Astrocyte (in vitro differentiated cells and primary cell): ENCODE measurements at regions not wholly inside any gene's neighbourhood (a gene's known extent, or its start where the extent isn't known, plus 50 kb on each side); places are given as distances from the start of the nearest gene placed in this dataset.

Experiments
- DNase-seq: peaks from one replicate; pipeline ENCODE4 v3.0.0-alpha.2; 2010; ENCODE audit warnings: low read depth
- FAIRE-seq: peaks from 2 replicates; lab custom pipeline; 2011; peaks lifted over from hg19 to GRCh38; lab: Jason Lieb, UNC
- H2AFZ ChIP-seq: 2 replicates; pipeline ENCODE4 v1.6.0; 2012; ENCODE audit warnings: low read depth, low read length, inconsistent platforms
- H3K27ac ChIP-seq: 2 replicates; pipeline ENCODE4 v1.5.1; 2011; ENCODE audit warnings: low read depth, low read length, inconsistent platforms
- H3K27me3 ChIP-seq: 2 replicates; pipeline ENCODE4 v1.6.0; 2011; ENCODE audit warnings: low read length, inconsistent platforms; ENCODE audit not compliant: insufficient read depth
- H3K36me3 ChIP-seq: 2 replicates; pipeline ENCODE4 v1.5.1; 2011; ENCODE audit warnings: low read length, inconsistent platforms; ENCODE audit not compliant: insufficient read depth
- H3K4me1 ChIP-seq: 2 replicates; pipeline ENCODE4 v1.5.1; 2011; ENCODE audit warnings: low read length, inconsistent platforms; ENCODE audit not compliant: insufficient read depth
- H3K4me2 ChIP-seq: 2 replicates; pipeline ENCODE4 v1.6.0; 2012; ENCODE audit warnings: low read length, inconsistent platforms
- H3K4me3 ChIP-seq: 2 replicates; pipeline ENCODE4 v1.5.1; 2011; ENCODE audit warnings: low read depth, mild to moderate bottlenecking, low read length, inconsistent platforms; ENCODE audit not compliant: insufficient read depth
- H3K79me2 ChIP-seq: 2 replicates; pipeline ENCODE4 v1.6.0; 2012; ENCODE audit warnings: mild to moderate bottlenecking, low read length, inconsistent platforms; ENCODE audit not compliant: insufficient read depth
- H3K9ac ChIP-seq: 2 replicates; pipeline ENCODE4 v1.6.0; 2012; ENCODE audit warnings: mild to moderate bottlenecking, low read length, inconsistent platforms
- H3K9me3 ChIP-seq: 2 replicates; pipeline ENCODE4 v1.5.1; 2012; ENCODE audit warnings: low read depth, mild to moderate bottlenecking, low read length, inconsistent platforms; ENCODE audit not compliant: insufficient read depth
- H4K20me1 ChIP-seq: 2 replicates; pipeline ENCODE4 v1.6.0; 2012; ENCODE audit warnings: low read length, inconsistent platforms; ENCODE audit not compliant: insufficient read depth
- H3K27ac Mint-ChIP-seq: one replicate; pipeline ENCODE4 v1.8.0; 2021; ENCODE audit warnings: mild to moderate bottlenecking, mixed read lengths; ENCODE audit not compliant: unreplicated experiment
- H3K27me3 Mint-ChIP-seq: one replicate; pipeline ENCODE4 v1.8.0; 2021; ENCODE audit warnings: low read depth, mixed read lengths; ENCODE audit not compliant: unreplicated experiment
- H3K36me3 Mint-ChIP-seq: one replicate; pipeline ENCODE4 v1.8.0; 2021; ENCODE audit warnings: low read depth, mixed read lengths; ENCODE audit not compliant: unreplicated experiment
- H3K4me1 Mint-ChIP-seq: one replicate; pipeline ENCODE4 v1.8.0; 2021; ENCODE audit warnings: low read depth, mixed read lengths; ENCODE audit not compliant: unreplicated experiment
- H3K4me3 Mint-ChIP-seq: one replicate; pipeline ENCODE4 v1.8.0; 2021; ENCODE audit warnings: mild to moderate bottlenecking, moderate library complexity, mixed read lengths; ENCODE audit not compliant: unreplicated experiment
- H3K9me3 Mint-ChIP-seq: one replicate; pipeline ENCODE4 v1.8.0; 2021; ENCODE audit warnings: mild to moderate bottlenecking, mixed read lengths; ENCODE audit not compliant: unreplicated experiment
- EZH2 ChIP-seq: IDR thresholded peaks from 2 replicates; pipeline ENCODE4 v1.6.1; 2012; ENCODE audit warnings: mild to moderate bottlenecking, low read length, inconsistent platforms; ENCODE audit not compliant: insufficient read depth
- TF ChIP-seq, protein P1 (sequence below): IDR thresholded peaks from 2 replicates; pipeline ENCODE4 v1.5.1; 2011; ENCODE audit warnings: low read depth, mild to moderate bottlenecking, inconsistent platforms, low read length, moderate library complexity; ENCODE audit not compliant: insufficient read depth

DNA sequence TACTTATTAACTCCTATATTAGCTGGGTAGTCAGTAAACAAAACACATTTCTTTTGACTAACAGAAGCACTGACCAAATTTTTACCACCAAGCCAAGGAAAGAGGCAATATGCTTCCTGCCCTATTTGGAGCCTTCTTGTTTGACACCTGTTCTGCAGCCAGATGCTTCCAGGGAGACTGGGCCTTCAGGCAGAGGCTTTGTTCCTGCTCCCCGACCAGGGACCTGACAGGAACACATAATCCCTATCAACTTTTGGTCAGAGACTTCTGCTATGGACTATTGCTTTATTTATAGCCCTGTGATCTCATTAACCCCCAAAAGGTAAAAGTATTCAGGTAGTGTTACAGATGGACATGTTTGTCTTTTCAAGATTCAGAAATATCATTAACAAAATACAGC is 541.3 kb downstream of the NTRK3 start:
- TF ChIP-seq, protein P1, sequence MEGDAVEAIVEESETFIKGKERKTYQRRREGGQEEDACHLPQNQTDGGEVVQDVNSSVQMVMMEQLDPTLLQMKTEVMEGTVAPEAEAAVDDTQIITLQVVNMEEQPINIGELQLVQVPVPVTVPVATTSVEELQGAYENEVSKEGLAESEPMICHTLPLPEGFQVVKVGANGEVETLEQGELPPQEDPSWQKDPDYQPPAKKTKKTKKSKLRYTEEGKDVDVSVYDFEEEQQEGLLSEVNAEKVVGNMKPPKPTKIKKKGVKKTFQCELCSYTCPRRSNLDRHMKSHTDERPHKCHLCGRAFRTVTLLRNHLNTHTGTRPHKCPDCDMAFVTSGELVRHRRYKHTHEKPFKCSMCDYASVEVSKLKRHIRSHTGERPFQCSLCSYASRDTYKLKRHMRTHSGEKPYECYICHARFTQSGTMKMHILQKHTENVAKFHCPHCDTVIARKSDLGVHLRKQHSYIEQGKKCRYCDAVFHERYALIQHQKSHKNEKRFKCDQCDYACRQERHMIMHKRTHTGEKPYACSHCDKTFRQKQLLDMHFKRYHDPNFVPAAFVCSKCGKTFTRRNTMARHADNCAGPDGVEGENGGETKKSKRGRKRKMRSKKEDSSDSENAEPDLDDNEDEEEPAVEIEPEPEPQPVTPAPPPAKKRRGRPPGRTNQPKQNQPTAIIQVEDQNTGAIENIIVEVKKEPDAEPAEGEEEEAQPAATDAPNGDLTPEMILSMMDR: no peak
- TF ChIP-seq EZH2: no peak
- no peak overlapping the region for H3K27ac Mint-ChIP-seq
- no peaks in the 10 kb centered on the region for H3K9me3 Mint-ChIP-seq
- Histone ChIP-seq H4K20me1 (no peaks in the 10 kb centered on the region), H3K9me3 (no peaks in the 10 kb centered on the region), H3K4me1 (peaks cover under 1% of the 10 kb centered on the region), H3K27ac (no peak overlapping the region), H3K4me3 (no peak overlapping the region), H3K79me2 (no peaks in the 10 kb centered on the region), H3K4me2 (no peak overlapping the region), H3K27me3 (no peaks in the 10 kb centered on the region), H3K9ac (no peak overlapping the region), H2AFZ (no peak overlapping the region), H3K36me3 (no peaks in the 10 kb centered on the region)
- H3K4me3 Mint-ChIP-seq: no peak overlapping the region
- H3K4me1 Mint-ChIP-seq: peaks cover 5% of the 10 kb centered on the region
- FAIRE-seq (no peak), DNase-seq (no peak)
- H3K36me3 Mint-ChIP-seq: no peaks in the 10 kb centered on the region
- H3K27me3 Mint-ChIP-seq: peaks cover 8% of the 10 kb centered on the region

DNA sequence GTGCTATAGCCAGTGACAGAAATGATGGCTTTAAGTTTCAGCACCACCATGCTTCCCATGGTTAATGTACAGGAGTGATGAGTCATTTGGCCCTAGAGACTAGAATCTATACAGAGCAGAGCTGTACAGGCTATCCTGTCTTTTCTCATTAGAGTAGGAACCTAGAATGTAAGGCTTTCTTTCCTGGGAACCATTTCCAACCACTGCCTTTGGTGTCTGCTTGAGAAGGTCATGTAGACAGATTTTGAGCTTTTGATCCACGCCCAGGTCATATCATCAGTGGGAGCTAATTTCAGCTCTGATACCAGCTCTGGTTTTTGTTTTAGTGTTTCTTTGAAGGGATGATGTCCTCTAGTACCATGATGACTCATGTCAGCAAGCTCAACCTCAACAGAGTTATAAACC is 543.1 kb downstream of the NTRK3 start:
- H3K27me3 Mint-ChIP-seq: peaks cover 6% of the 10 kb centered on the region

DNA sequence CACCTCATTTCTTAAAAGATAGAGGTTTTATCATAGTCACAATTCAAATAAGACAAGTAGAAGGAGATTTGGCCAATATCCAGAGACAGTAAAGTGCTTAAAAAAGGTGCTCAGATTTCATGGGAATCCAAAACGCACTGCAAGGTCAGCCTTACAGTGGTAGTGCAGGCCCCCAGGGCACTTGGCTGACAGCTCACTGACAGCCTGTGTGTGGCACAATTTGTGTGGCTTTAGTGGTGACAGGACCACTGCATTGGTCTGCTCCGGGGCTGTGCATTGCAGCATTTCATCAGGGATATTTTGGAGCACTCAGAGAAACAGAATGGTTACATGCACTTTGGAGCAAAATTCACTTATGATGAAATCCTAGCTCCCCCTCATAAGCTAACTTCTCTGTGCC is 544.3 kb downstream of the NTRK3 start:
- DNase-seq (no peak), FAIRE-seq (no peak)
- Histone ChIP-seq H3K27ac (no peak overlapping the region), H3K9ac (no peak overlapping the region), H3K4me3 (no peak overlapping the region), H3K79me2 (no peaks in the 10 kb centered on the region), H3K36me3 (no peaks in the 10 kb centered on the region), H3K4me1 (no peaks in the 10 kb centered on the region), H2AFZ (no peak overlapping the region), H3K9me3 (no peaks in the 10 kb centered on the region), H3K4me2 (no peak overlapping the region), H4K20me1 (no peaks in the 10 kb centered on the region), H3K27me3 (no peaks in the 10 kb centered on the region)
- no peak for TF ChIP-seq EZH2
- TF ChIP-seq, protein P1: no peak
- H3K27ac Mint-ChIP-seq: no peak overlapping the region
- H3K4me3 Mint-ChIP-seq: no peak overlapping the region
- H3K27me3 Mint-ChIP-seq: peaks cover 8% of the 10 kb centered on the region
- H3K36me3 Mint-ChIP-seq: no peaks in the 10 kb centered on the region
- peaks cover 5% of the 10 kb centered on the region for H3K4me1 Mint-ChIP-seq
- H3K9me3 Mint-ChIP-seq: no peaks in the 10 kb centered on the region

More for the DNA sequence above, 543.1 kb downstream of the NTRK3 start:
- H3K79me2 ChIP-seq: no peaks in the 10 kb centered on the region
- no peaks in the 10 kb centered on the region for H3K36me3 Mint-ChIP-seq
- H3K4me2 ChIP-seq: no peak overlapping the region
- no peaks in the 10 kb centered on the region for H3K4me1 ChIP-seq
- FAIRE-seq (no peak), DNase-seq (no peak)
- H3K4me3 Mint-ChIP-seq: no peak overlapping the region
- no peak for TF ChIP-seq EZH2
- TF ChIP-seq, protein P1: no peak
- no peaks in the 10 kb centered on the region for H3K9me3 ChIP-seq
- no peaks in the 10 kb centered on the region for H3K27me3 ChIP-seq
- H2AFZ ChIP-seq: no peak overlapping the region
- no peaks in the 10 kb centered on the region for H3K9me3 Mint-ChIP-seq
- no peak overlapping the region for H3K9ac ChIP-seq
- peaks cover 5% of the 10 kb centered on the region for H3K4me1 Mint-ChIP-seq
- H3K36me3 ChIP-seq: no peaks in the 10 kb centered on the region
- no peaks in the 10 kb centered on the region for H4K20me1 ChIP-seq
- no peak overlapping the region for H3K4me3 ChIP-seq
- no peak overlapping the region for H3K27ac Mint-ChIP-seq
- H3K27ac ChIP-seq: no peak overlapping the region
